Activated CD4-positive, alpha-beta T cell treated with anti-CD3 and anti-CD28 coated beads for 4 hours (primary cell): ENCODE measurements at regions not wholly inside any gene's neighbourhood (a gene's known extent, or its start where the extent isn't known, plus 50 kb on each side); places are given as distances from the start of the nearest gene placed in this dataset.

ENCODE experiments used
- DNase-seq, 2 donors: peaks; one replicate each; pipeline ENCODE4 v3.0.0-alpha.2; 2020

DNA sequence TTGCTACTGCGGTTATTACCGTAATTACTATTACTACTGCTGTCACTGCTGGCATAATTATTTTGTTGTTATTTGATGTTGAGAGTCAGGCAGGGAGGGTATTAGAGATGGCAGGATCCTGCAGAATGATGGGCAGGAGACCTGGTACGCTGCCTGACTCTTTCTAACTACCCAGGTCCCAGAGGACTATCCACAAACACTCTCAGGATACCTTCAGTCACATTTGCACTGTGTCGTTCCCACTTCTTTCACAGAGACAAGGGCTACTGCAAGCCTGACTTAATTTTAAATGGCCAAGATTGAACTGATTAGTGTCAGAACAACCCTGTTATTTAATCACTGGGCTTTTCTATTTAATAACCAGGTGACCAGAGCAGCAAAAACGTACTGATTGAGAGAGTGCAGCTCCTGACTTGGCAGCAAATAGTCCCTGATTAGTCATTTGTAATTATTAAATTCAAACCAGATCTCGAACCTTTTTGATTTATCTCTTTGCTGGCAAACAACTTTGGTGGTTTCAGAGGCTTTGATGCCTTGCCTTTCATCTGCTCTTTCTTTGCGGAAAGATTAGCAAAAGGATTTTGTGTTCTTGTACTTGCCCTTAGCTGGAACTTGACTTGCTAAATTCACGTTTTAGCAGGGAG, 88.8 kb upstream of the ARHGEF3 start:
- no peak for DNase-seq

DNA sequence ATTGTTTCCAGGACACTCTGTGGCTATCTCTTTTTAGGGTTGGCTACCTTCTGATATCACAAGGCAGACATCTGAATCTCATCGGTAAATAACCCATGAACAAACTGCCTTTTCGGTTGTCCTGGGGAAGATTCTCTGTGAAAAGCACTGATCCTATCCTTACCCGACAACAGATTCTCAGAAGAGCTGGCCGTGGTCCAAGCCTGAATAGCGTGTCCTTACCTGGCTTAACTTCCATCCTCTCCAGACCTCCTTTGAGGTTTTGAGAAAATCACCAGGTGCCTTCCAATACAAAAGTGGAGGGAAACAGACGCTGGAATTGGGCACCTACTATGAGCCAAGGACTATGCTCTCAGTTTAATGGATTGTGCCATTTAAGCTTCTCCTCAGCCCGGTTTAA, 87.4 kb upstream of the ARHGEF3 start:
- DNase-seq: no peak

- DNase-seq: peak in 1 of 2 donors; percentile 25
Observed at GRCh38 chr3:56887402-56888025, 85.8 kb upstream of the ARHGEF3 start.

DNA sequence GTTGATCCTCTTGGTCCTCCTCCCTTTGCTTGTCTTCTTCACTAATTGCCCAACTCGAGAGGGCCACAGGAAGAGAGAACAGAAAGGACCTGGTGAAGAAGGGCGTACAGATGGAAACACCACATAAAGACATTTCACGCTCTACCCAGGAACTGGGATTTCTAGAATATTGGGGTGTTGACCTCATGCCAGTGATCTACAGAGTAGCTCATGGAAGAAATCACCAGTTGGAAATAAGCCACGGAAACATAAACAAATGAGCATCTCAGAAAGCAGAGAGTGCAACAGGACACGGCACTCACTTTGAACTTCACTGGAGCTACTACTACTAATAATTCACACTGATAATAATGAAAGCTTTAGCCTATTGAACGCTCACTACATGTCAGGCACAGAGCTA, 84.6 kb upstream of the ARHGEF3 start:
- DNase-seq: no peak

GRCh38 chr3:56885879-56886278, 84.1 kb upstream of the ARHGEF3 start:
- no peak for DNase-seq

- DNase-seq: no peak
Observed at GRCh38 chr3:56885453-56885852, 83.7 kb upstream of the ARHGEF3 start.

DNA sequence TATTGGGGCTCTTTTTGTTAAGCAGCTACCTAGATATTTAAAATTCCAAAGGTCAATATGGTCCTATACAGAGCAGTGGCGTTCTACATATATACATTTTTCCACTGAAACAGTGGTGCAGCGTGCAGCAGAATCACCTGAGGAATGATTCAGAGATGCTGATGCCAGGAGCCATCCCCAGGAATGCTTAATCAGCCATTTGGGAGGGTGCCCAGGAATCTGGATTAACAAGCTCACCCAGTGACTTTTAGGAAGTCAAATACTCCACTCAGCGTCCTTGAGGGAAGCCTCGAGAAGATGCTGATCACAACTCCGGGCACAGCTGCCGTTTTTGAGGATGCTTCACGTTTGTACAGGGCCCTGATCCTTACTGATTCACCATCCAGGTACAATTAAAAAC, 82.6 kb upstream of the ARHGEF3 start:
- DNase-seq: no peak

GRCh38 chr3:56883828-56884227, 82.1 kb upstream of the ARHGEF3 start:
- no peak for DNase-seq

DNA sequence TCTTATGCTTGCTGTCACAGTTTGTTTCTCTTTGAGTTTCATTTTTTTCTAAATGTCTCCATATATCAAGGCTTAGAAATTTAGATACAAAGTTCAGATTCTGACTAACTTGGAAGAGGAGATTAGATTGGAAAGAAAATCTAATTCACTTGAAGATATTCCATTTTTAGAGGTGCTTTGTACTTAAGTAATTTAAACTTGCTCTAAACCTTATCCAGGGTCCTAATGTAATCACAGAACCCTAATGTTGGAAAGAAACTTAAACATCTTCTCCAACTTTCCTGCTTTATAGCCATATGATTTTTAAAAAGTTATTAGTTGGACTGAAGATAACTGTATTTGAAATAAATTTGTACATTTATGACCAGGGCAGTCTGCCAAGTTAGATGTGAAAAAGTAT, 81.1 kb upstream of the ARHGEF3 start:
- no peak for DNase-seq

DNA sequence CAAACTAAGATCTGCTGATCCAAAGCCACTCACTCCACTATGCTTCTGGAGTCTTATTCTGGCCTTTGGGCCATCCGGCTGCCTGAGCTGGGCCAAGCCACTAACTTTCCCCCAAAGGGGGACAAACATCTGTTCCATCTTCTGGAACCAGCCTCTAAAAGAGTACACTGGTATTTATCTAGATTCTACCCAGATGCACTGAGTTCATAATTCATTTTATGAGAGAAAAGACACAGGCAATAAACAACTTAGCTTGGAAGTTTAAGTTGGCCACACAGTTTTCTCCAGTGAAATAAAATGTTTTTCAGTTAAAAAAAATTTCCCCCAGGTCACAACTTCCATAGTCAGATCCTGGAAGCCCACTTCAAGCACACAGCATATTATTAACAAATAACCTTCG, 80.1 kb upstream of the ARHGEF3 start:
- no peak for DNase-seq

GRCh38 chr3:56880720-56881575, 79.2 kb upstream of the ARHGEF3 start:
- no peak for DNase-seq

DNA sequence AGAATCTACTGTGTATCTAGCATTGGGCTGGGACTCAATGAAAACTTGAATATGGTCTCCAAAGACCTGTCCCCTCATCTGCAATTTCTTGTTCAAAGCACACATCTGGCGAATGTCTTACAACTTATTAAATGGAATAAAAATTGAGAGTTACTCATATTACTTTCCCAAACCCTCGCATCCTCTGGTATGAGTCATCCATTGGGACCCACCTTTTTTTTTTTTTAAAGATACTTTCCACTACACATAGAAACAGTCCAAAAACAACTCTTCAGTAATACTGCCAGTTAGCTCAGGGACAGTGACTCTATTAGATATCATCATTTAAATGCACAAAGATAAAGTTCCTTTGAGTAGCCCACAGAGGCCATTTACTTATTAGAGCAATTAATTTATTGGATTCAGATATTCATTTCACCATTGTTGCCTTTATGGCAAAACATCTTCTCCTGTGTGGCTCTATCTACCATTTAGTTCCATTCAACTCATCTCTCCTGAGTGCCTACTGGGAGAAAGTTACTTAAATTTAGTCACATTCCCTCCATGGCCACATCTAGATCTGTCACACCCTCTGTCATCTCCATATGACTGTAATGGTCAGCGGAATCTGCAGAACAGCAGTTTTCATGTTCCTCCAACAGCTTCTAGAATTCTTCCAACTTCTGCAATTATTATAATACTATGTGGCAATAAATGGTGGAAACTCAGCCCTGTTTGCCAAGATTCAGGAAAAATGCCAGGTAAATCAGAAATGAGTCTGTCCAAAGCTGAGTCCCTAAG, 77.9 kb upstream of the ARHGEF3 start:
- peak; percentile 21 to 24 for DNase-seq

DNA sequence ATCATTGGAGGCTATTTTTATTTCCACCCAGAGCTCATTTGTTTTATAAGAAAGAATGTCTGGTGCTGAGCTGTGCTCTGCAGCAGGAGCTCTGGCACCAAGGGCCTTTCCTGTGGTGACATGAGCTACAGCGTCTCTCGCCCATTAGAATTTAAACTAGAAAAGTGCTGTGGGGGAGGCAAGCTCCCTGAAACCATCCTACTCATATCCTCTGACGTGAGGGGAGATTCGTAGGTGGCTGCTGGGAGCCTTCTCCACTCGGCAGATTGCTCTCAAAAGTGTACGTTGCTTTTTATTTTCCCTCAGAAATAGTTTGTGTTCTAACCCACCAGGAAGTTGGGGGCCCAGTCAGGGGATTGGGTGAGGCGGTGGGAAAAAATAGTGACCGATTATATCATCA, 76.3 kb upstream of the ARHGEF3 start:
- peak; percentile 49 to 54 for DNase-seq

GRCh38 chr3:56876916-56877315, 75.2 kb upstream of the ARHGEF3 start:
- no peak for DNase-seq

GRCh38 chr3:56874269-56874668, 72.5 kb upstream of the ARHGEF3 start:
- DNase-seq: no peak

DNA sequence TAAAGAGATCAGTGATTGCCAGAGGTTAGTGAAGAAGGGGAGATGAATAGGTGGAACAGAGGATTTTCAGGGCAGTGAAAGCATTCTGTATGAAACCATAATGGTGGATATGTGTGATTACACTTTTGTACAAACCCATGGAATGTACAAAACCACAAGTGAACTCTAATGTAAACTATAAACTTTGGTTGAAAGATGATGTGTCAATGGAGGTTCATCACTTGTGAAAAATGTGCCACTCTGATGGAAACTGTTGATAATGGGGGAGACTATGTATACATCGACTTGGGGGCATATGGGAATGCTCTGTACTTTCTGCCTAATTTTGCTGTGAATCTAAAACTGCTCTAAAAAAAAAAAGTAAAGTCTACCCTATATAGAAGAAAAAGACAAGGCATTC, 68.7 kb upstream of the ARHGEF3 start:
- no peak for DNase-seq

DNA sequence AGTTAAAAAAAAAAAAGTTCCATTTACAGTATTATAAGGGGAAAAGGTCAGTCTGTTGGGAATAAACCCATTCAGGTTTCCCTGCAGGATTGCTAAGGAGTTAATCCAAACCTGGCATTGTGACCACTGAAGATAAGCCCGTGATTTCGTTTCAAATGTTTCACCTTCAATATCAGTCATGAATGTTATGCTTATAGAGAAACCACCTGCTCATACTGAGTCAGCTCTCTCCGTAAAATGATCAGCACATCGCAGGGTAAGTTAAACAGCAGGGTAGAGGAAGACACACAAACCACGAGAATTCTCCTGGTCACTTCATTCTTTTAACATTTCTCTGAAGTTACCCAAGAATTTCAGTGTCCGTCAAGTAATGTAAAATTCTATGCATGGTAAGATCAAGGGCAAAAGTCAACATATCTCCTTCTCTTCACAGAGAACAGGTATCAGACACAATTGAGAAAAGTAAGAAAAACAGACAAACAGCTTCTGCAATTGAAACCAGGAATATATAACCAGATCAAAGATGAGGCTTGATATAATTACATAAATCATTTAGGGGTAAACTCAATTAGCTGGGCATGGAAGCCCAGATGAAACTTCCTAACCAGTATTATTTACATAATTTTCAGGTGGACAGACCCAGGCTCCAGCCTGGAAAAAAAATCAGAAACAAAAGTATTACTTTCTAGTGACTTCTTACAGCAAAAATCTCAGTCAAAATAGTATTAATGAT, 67.6 kb upstream of the ARHGEF3 start:
- no peak for DNase-seq

- DNase-seq: no peak
Observed at GRCh38 chr3:56868706-56869105, 67.0 kb upstream of the ARHGEF3 start.

DNA sequence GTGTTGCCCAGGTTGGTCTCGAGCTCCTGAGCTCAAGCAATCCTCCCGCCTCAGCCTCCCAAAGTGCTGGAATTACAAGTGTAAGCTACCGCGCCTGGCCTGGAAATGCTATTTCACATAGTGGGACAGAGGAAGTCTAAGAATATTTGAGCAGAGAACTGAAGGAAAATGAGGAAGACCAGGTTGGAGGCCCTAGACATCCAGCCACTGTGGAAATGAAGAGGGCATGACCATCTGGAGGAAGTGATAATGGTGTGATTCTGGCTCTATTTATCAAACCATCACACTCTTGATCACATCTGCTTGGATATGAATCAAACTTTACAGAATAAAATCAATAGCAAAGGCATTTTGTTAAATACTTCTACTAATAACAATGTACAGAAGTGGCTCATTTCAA, 65.9 kb upstream of the ARHGEF3 start:
- no peak for DNase-seq

GRCh38 chr3:56864918-56865524, 63.3 kb upstream of the ARHGEF3 start:
- no peak for DNase-seq

DNA sequence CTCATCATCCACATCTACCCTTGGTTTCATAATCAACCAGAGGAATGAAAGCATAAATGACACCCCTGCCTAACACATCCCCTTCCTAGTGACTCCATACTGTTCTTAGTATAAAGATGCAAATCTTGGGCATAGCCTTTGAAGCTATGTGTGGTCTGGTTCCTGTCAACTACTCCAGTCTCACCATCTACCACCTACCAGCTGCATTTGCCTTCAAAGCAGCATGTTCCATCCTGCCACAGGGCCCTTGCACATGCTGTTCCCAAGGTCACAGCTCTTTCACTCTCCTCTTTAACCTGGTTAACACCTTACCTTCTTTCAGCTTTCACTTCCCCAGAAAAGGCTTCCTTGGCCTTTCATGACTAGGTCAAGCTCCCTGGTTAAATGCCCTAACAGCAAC, 62.3 kb upstream of the ARHGEF3 start:
- DNase-seq: no peak
